ENCODE measurements at regions not wholly inside any gene's neighbourhood (a gene's known extent, or its start where the extent isn't known, plus 50 kb on each side); places are given as distances from the start of the nearest gene placed in this dataset.

- Histone ChIP-seq H3K27me3 (replicated peaks; ENCODE audit: control insufficient read depth, insufficient read depth, low read length, poor library complexity, severe bottlenecking) (no peaks in the 10 kb centered on the region), H3K9me3 (ENCODE audit: control insufficient read depth, low read length) (no peaks in the 10 kb centered on the region), H3K4me3 (ENCODE audit: insufficient read depth, low read depth, low read length, poor library complexity, severe bottlenecking) (no peak overlapping the region), H3K4me1 (ENCODE audit: control insufficient read depth, insufficient read depth, low read length, poor library complexity, severe bottlenecking) (no peaks in the 10 kb centered on the region), H3K36me3 (ENCODE audit: control insufficient read depth, insufficient read depth, low read length) (no peaks in the 10 kb centered on the region), H3K27ac (ENCODE audit: insufficient read depth, low read length, poor library complexity, severe bottlenecking) (no peak overlapping the region)
- no peak for DNase-seq
These were observed 482.2 kb upstream of the CFAP20DC start for GRCh38 chr3:59531994-59532393.

- no peaks in the 10 kb centered on the region for H3K9me3 ChIP-seq (ENCODE audit: control insufficient read depth, low read length)
- no peaks in the 10 kb centered on the region for H3K4me1 ChIP-seq (ENCODE audit: control insufficient read depth, insufficient read depth, low read length, poor library complexity, severe bottlenecking)
- no peak overlapping the region for H3K27ac ChIP-seq (ENCODE audit: insufficient read depth, low read length, poor library complexity, severe bottlenecking)
- no peaks in the 10 kb centered on the region for H3K36me3 ChIP-seq (ENCODE audit: control insufficient read depth, insufficient read depth, low read length)
- no peak overlapping the region for H3K4me3 ChIP-seq (ENCODE audit: insufficient read depth, low read depth, low read length, poor library complexity, severe bottlenecking)
- H3K27me3 ChIP-seq (replicated peaks; ENCODE audit: control insufficient read depth, insufficient read depth, low read length, poor library complexity, severe bottlenecking), result no peaks in the 10 kb centered on the region
- no peak for DNase-seq
These were observed 481.4 kb upstream of the CFAP20DC start for GRCh38 chr3:59531066-59531745.

- no peak overlapping the region for H3K4me3 ChIP-seq (ENCODE audit: insufficient read depth, low read depth, low read length, poor library complexity, severe bottlenecking)
- no peak overlapping the region for H3K27ac ChIP-seq (ENCODE audit: insufficient read depth, low read length, poor library complexity, severe bottlenecking)
- H3K36me3 ChIP-seq (ENCODE audit: control insufficient read depth, insufficient read depth, low read length), result no peaks in the 10 kb centered on the region
These were observed 478.4 kb upstream of the CFAP20DC start for GRCh38 chr3:59528251-59528650.

GRCh38 chr3:59527493-59527892, 477.7 kb upstream of the CFAP20DC start:
- H3K27me3 ChIP-seq (replicated peaks; ENCODE audit: control insufficient read depth, insufficient read depth, low read length, poor library complexity, severe bottlenecking), result no peaks in the 10 kb centered on the region
- no peaks in the 10 kb centered on the region for H3K4me1 ChIP-seq (ENCODE audit: control insufficient read depth, insufficient read depth, low read length, poor library complexity, severe bottlenecking)
- DNase-seq, result no peak
- no peak overlapping the region for H3K27ac ChIP-seq (ENCODE audit: insufficient read depth, low read length, poor library complexity, severe bottlenecking)
- no peak overlapping the region for H3K4me3 ChIP-seq (ENCODE audit: insufficient read depth, low read depth, low read length, poor library complexity, severe bottlenecking)
- H3K9me3 ChIP-seq (ENCODE audit: control insufficient read depth, low read length), result no peaks in the 10 kb centered on the region
- H3K36me3 ChIP-seq (ENCODE audit: control insufficient read depth, insufficient read depth, low read length), result no peaks in the 10 kb centered on the region

More at GRCh38 chr3:59528251-59528650, 478.4 kb upstream of the CFAP20DC start:
- H3K4me1 ChIP-seq (ENCODE audit: control insufficient read depth, insufficient read depth, low read length, poor library complexity, severe bottlenecking), result no peaks in the 10 kb centered on the region
- no peaks in the 10 kb centered on the region for H3K27me3 ChIP-seq (replicated peaks; ENCODE audit: control insufficient read depth, insufficient read depth, low read length, poor library complexity, severe bottlenecking)
- no peaks in the 10 kb centered on the region for H3K9me3 ChIP-seq (ENCODE audit: control insufficient read depth, low read length)
- DNase-seq, result no peak

GRCh38 chr3:59526999-59527398, 477.2 kb upstream of the CFAP20DC start:
- H3K27ac ChIP-seq (ENCODE audit: insufficient read depth, low read length, poor library complexity, severe bottlenecking), result no peak overlapping the region

GRCh38 chr3:59522550-59522949, 472.7 kb upstream of the CFAP20DC start:
- no peaks in the 10 kb centered on the region for H3K36me3 ChIP-seq (ENCODE audit: control insufficient read depth, insufficient read depth, low read length)
- no peak for DNase-seq
- no peak overlapping the region for H3K4me3 ChIP-seq (ENCODE audit: insufficient read depth, low read depth, low read length, poor library complexity, severe bottlenecking)
- no peaks in the 10 kb centered on the region for H3K4me1 ChIP-seq (ENCODE audit: control insufficient read depth, insufficient read depth, low read length, poor library complexity, severe bottlenecking)
- no peak overlapping the region for H3K27ac ChIP-seq (ENCODE audit: insufficient read depth, low read length, poor library complexity, severe bottlenecking)
- no peaks in the 10 kb centered on the region for H3K27me3 ChIP-seq (replicated peaks; ENCODE audit: control insufficient read depth, insufficient read depth, low read length, poor library complexity, severe bottlenecking)
- H3K9me3 ChIP-seq (ENCODE audit: control insufficient read depth, low read length), result no peaks in the 10 kb centered on the region

More at GRCh38 chr3:59526999-59527398, 477.2 kb upstream of the CFAP20DC start:
- DNase-seq, result no peak
- Histone ChIP-seq H3K36me3 (ENCODE audit: control insufficient read depth, insufficient read depth, low read length) (no peaks in the 10 kb centered on the region), H3K9me3 (ENCODE audit: control insufficient read depth, low read length) (no peaks in the 10 kb centered on the region), H3K4me1 (ENCODE audit: control insufficient read depth, insufficient read depth, low read length, poor library complexity, severe bottlenecking) (no peaks in the 10 kb centered on the region), H3K27me3 (replicated peaks; ENCODE audit: control insufficient read depth, insufficient read depth, low read length, poor library complexity, severe bottlenecking) (no peaks in the 10 kb centered on the region), H3K4me3 (ENCODE audit: insufficient read depth, low read depth, low read length, poor library complexity, severe bottlenecking) (no peak overlapping the region)

- no peak for DNase-seq
- no peak overlapping the region for H3K27ac ChIP-seq (ENCODE audit: insufficient read depth, low read length, poor library complexity, severe bottlenecking)
- H3K9me3 ChIP-seq (ENCODE audit: control insufficient read depth, low read length), result no peaks in the 10 kb centered on the region
- H3K4me3 ChIP-seq (ENCODE audit: insufficient read depth, low read depth, low read length, poor library complexity, severe bottlenecking), result no peak overlapping the region
- no peaks in the 10 kb centered on the region for H3K36me3 ChIP-seq (ENCODE audit: control insufficient read depth, insufficient read depth, low read length)
- H3K4me1 ChIP-seq (ENCODE audit: control insufficient read depth, insufficient read depth, low read length, poor library complexity, severe bottlenecking), result no peaks in the 10 kb centered on the region
- no peaks in the 10 kb centered on the region for H3K27me3 ChIP-seq (replicated peaks; ENCODE audit: control insufficient read depth, insufficient read depth, low read length, poor library complexity, severe bottlenecking)
These were observed 469.3 kb upstream of the CFAP20DC start for GRCh38 chr3:59519094-59519493.

- H3K9me3 ChIP-seq (ENCODE audit: control insufficient read depth, low read length), result no peaks in the 10 kb centered on the region
- no peak overlapping the region for H3K27ac ChIP-seq (ENCODE audit: insufficient read depth, low read length, poor library complexity, severe bottlenecking)
- no peak overlapping the region for H3K4me3 ChIP-seq (ENCODE audit: insufficient read depth, low read depth, low read length, poor library complexity, severe bottlenecking)
- no peaks in the 10 kb centered on the region for H3K36me3 ChIP-seq (ENCODE audit: control insufficient read depth, insufficient read depth, low read length)
- no peak for DNase-seq
- H3K4me1 ChIP-seq (ENCODE audit: control insufficient read depth, insufficient read depth, low read length, poor library complexity, severe bottlenecking), result no peaks in the 10 kb centered on the region
- H3K27me3 ChIP-seq (replicated peaks; ENCODE audit: control insufficient read depth, insufficient read depth, low read length, poor library complexity, severe bottlenecking), result no peaks in the 10 kb centered on the region
These were observed 468.6 kb upstream of the CFAP20DC start for GRCh38 chr3:59518283-59519055.

GRCh38 chr3:59517388-59517787, 467.6 kb upstream of the CFAP20DC start:
- DNase-seq, result no peak
- Histone ChIP-seq H3K36me3 (ENCODE audit: control insufficient read depth, insufficient read depth, low read length) (no peaks in the 10 kb centered on the region), H3K27ac (ENCODE audit: insufficient read depth, low read length, poor library complexity, severe bottlenecking) (no peak overlapping the region), H3K9me3 (ENCODE audit: control insufficient read depth, low read length) (no peaks in the 10 kb centered on the region), H3K4me1 (ENCODE audit: control insufficient read depth, insufficient read depth, low read length, poor library complexity, severe bottlenecking) (no peaks in the 10 kb centered on the region), H3K4me3 (ENCODE audit: insufficient read depth, low read depth, low read length, poor library complexity, severe bottlenecking) (no peak overlapping the region), H3K27me3 (replicated peaks; ENCODE audit: control insufficient read depth, insufficient read depth, low read length, poor library complexity, severe bottlenecking) (no peaks in the 10 kb centered on the region)

- Histone ChIP-seq H3K4me3 (ENCODE audit: insufficient read depth, low read depth, low read length, poor library complexity, severe bottlenecking) (no peak overlapping the region), H3K27me3 (replicated peaks; ENCODE audit: control insufficient read depth, insufficient read depth, low read length, poor library complexity, severe bottlenecking) (no peaks in the 10 kb centered on the region), H3K9me3 (ENCODE audit: control insufficient read depth, low read length) (no peaks in the 10 kb centered on the region), H3K36me3 (ENCODE audit: control insufficient read depth, insufficient read depth, low read length) (no peaks in the 10 kb centered on the region), H3K4me1 (ENCODE audit: control insufficient read depth, insufficient read depth, low read length, poor library complexity, severe bottlenecking) (no peaks in the 10 kb centered on the region), H3K27ac (ENCODE audit: insufficient read depth, low read length, poor library complexity, severe bottlenecking) (no peak overlapping the region)
- DNase-seq, result no peak
These were observed 466.1 kb upstream of the CFAP20DC start for GRCh38 chr3:59515966-59516365.
